ENCODE measurements at regions not wholly inside any gene's neighbourhood (a gene's known extent, or its start where the extent isn't known, plus 50 kb on each side); places are given as distances from the start of the nearest gene placed in this dataset.

GRCh38 chr7:131765575-131765974, 209.1 kb upstream of the PODXL start:
- ATAC-seq (ENCODE audit: low read depth) = no peak
- POLR2A ChIA-PET = no interaction called here
- H3K4me1 Mint-ChIP-seq = no peaks in the 10 kb centered on the region

GRCh38 chr7:131764143-131764775, 207.8 kb upstream of the PODXL start:
- H3K4me3 Mint-ChIP-seq = no peak overlapping the region
- no peak for TF ChIP-seq EZH2 (IDR thresholded peaks at IDR 0.05; ENCODE audit: borderline replicate concordance, insufficient read depth, low read depth, low read length, poor library complexity, severe bottlenecking)
- no peak for TF ChIP-seq CTCF (IDR thresholded peaks at IDR 0.05)
- Histone ChIP-seq H3K9ac (ENCODE audit: low read length) (no peak overlapping the region), H3K36me3 (replicated peaks in 1 of 2; ENCODE audit: control extremely low read depth in 1 of 2, control insufficient read depth in 1 of 2, extremely low read depth in 1 of 2, insufficient read depth in 2 of 2, low read length in 1 of 2) (no peaks in the 10 kb centered on the region), H3K4me2 (replicated peaks; ENCODE audit: low read depth, low read length, poor library complexity, severe bottlenecking) (no peak overlapping the region), H3K4me1 (ENCODE audit: control insufficient read depth in 2 of 2, insufficient read depth in 2 of 2, low read length in 2 of 2) (no peaks in the 10 kb centered on the region), H2AFZ (ENCODE audit: insufficient read depth, low read depth, low read length, poor library complexity, severe bottlenecking) (no peak overlapping the region), H3K27ac (ENCODE audit: low read length in 2 of 2) (no peak overlapping the region), H3K9me3 (ENCODE audit: control extremely low read depth in 1 of 3, control insufficient read depth in 2 of 3, insufficient read depth in 1 of 3, low read length in 2 of 3) (peaks cover 0 to 5% (median 0%) of the 10 kb centered on the region in 3 donors), H4K20me1 (ENCODE audit: control insufficient read depth, insufficient read depth, low read length, poor library complexity, severe bottlenecking) (no peaks in the 10 kb centered on the region), H3K79me2 (ENCODE audit: control insufficient read depth, insufficient read depth, low read length) (no peaks in the 10 kb centered on the region), H3K4me3 (ENCODE audit: control extremely low read depth in 1 of 5, extremely low read depth in 1 of 5, insufficient read depth in 1 of 5, low read depth in 2 of 5, low read length in 4 of 5) (no peak overlapping the region), H3K27me3 (replicated peaks in 1 of 4; ENCODE audit: control extremely low read depth in 1 of 4, control insufficient read depth in 3 of 4, insufficient read depth in 4 of 4, low read length in 3 of 4) (peaks cover 0 to 5% (median 0%) of the 10 kb centered on the region in 4 experiments)
- ChIA-PET POLR2A (no interaction called here), CTCF (no interaction called here)
- H3K4me1 Mint-ChIP-seq = no peaks in the 10 kb centered on the region
- no peak for DNase-seq
- intact Hi-C loops (cut with micrococcal nuclease) = no loop called here
- 54% methylated on average over 10 of the region's 13 CpGs for WGBS (ENCODE audit: insufficient coverage)
- no peaks in the 10 kb centered on the region for H3K9me3 Mint-ChIP-seq (ENCODE audit: insufficient read depth)
- ATAC-seq (ENCODE audit: low read depth) = no peak
- no peak overlapping the region for H3K27ac Mint-ChIP-seq
- peaks cover 14% of the 10 kb centered on the region for H3K27me3 Mint-ChIP-seq

More at GRCh38 chr7:131765575-131765974, 209.1 kb upstream of the PODXL start:
- H3K4me2 ChIP-seq (replicated peaks; ENCODE audit: low read depth, low read length, poor library complexity, severe bottlenecking) = no peak overlapping the region
- intact Hi-C loops (cut with micrococcal nuclease) = no loop called here
- H3K9me3 ChIP-seq (ENCODE audit: control extremely low read depth in 1 of 3, control insufficient read depth in 2 of 3, insufficient read depth in 1 of 3, low read length in 2 of 3) = peaks cover 0 to 5% (median 0%) of the 10 kb centered on the region in 3 donors
- no peak overlapping the region for H3K4me3 ChIP-seq (ENCODE audit: control extremely low read depth in 1 of 5, extremely low read depth in 1 of 5, insufficient read depth in 1 of 5, low read depth in 2 of 5, low read length in 4 of 5)
- no peak for DNase-seq
- H2AFZ ChIP-seq (ENCODE audit: insufficient read depth, low read depth, low read length, poor library complexity, severe bottlenecking) = no peak overlapping the region
- H3K27ac ChIP-seq (ENCODE audit: low read length in 2 of 2) = no peak overlapping the region
- TF ChIP-seq CTCF (IDR thresholded peaks at IDR 0.05) = no peak
- no peak for TF ChIP-seq EZH2 (IDR thresholded peaks at IDR 0.05; ENCODE audit: borderline replicate concordance, insufficient read depth, low read depth, low read length, poor library complexity, severe bottlenecking)
- no peaks in the 10 kb centered on the region for H4K20me1 ChIP-seq (ENCODE audit: control insufficient read depth, insufficient read depth, low read length, poor library complexity, severe bottlenecking)
- no peak overlapping the region for H3K9ac ChIP-seq (ENCODE audit: low read length)
- H3K36me3 ChIP-seq (replicated peaks in 1 of 2; ENCODE audit: control extremely low read depth in 1 of 2, control insufficient read depth in 1 of 2, extremely low read depth in 1 of 2, insufficient read depth in 2 of 2, low read length in 1 of 2) = no peaks in the 10 kb centered on the region
- Mint-ChIP-seq H3K27me3 (peaks cover 10% of the 10 kb centered on the region), H3K4me3 (no peak overlapping the region), H3K9me3 (ENCODE audit: insufficient read depth) (no peaks in the 10 kb centered on the region), H3K27ac (no peak overlapping the region)
- 43% methylated on average over 1 of the region's 2 CpGs for WGBS (ENCODE audit: insufficient coverage)
- CTCF ChIA-PET = no interaction called here
- peaks cover 0 to 5% (median 0%) of the 10 kb centered on the region in 4 experiments for H3K27me3 ChIP-seq (replicated peaks in 1 of 4; ENCODE audit: control extremely low read depth in 1 of 4, control insufficient read depth in 3 of 4, insufficient read depth in 4 of 4, low read length in 3 of 4)
- H3K4me1 ChIP-seq (ENCODE audit: control insufficient read depth in 2 of 2, insufficient read depth in 2 of 2, low read length in 2 of 2) = no peaks in the 10 kb centered on the region
- H3K79me2 ChIP-seq (ENCODE audit: control insufficient read depth, insufficient read depth, low read length) = no peaks in the 10 kb centered on the region
